ENCODE measurements at regions not wholly inside any gene's neighbourhood (a gene's known extent, or its start where the extent isn't known, plus 50 kb on each side); places are given as distances from the start of the nearest gene placed in this dataset.

DNA sequence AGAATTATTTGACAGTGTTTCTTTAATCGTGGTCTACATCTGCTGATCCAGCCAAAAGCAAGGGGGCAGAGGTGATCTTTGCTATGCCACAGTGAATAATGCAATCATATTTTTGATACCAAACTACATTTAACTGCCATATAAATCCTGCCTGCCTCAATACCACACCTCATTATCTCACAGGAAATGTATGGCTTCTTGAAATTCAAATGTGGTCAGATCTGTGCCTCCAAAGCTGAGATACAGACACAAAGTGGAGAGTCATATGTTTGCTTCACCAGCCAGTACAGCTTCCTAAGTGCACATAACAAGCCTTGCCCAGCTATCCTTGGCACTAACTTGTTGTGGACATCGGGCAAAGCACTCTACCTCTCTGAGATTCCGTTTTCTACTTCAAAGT, 250.0 kb upstream of the NFIA start (continued):
- TF ChIP-seq, protein P1, sequence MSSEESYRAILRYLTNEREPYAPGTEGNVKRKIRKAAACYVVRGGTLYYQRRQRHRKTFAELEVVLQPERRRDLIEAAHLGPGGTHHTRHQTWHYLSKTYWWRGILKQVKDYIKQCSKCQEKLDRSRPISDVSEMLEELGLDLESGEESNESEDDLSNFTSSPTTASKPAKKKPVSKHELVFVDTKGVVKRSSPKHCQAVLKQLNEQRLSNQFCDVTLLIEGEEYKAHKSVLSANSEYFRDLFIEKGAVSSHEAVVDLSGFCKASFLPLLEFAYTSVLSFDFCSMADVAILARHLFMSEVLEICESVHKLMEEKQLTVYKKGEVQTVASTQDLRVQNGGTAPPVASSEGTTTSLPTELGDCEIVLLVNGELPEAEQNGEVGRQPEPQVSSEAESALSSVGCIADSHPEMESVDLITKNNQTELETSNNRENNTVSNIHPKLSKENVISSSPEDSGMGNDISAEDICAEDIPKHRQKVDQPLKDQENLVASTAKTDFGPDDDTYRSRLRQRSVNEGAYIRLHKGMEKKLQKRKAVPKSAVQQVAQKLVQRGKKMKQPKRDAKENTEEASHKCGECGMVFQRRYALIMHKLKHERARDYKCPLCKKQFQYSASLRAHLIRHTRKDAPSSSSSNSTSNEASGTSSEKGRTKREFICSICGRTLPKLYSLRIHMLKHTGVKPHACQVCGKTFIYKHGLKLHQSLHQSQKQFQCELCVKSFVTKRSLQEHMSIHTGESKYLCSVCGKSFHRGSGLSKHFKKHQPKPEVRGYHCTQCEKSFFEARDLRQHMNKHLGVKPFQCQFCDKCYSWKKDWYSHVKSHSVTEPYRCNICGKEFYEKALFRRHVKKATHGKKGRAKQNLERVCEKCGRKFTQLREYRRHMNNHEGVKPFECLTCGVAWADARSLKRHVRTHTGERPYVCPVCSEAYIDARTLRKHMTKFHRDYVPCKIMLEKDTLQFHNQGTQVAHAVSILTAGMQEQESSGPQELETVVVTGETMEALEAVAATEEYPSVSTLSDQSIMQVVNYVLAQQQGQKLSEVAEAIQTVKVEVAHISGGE (tag by site-specific recombination; conservative IDR thresholded peaks at IDR 0.05; ENCODE audit: low read depth): no peak
- no peak for TF ChIP-seq ZNF473 (tag by site-specific recombination; IDR thresholded peaks at IDR 0.05)
- no peak for TF ChIP-seq ZSCAN5A (tag by site-specific recombination; IDR thresholded peaks at IDR 0.05)
- no peak for TF ChIP-seq ZNF777 (tag by site-specific recombination; IDR thresholded peaks at IDR 0.05; ENCODE audit: borderline replicate concordance)
- TF ChIP-seq ZNF302 (tag by site-specific recombination; IDR thresholded peaks at IDR 0.05; ENCODE audit: low read depth): no peak
- no peak for TF ChIP-seq TRIM28 (IDR thresholded peaks at IDR 0.05; ENCODE audit: borderline replicate concordance, low read length)
- TF ChIP-seq ZNF223 (tag by site-specific recombination; IDR thresholded peaks at IDR 0.05): no peak
- TF ChIP-seq ZNF112 (tag by site-specific recombination; IDR thresholded peaks at IDR 0.05): no peak
- TF ChIP-seq, protein P2, sequence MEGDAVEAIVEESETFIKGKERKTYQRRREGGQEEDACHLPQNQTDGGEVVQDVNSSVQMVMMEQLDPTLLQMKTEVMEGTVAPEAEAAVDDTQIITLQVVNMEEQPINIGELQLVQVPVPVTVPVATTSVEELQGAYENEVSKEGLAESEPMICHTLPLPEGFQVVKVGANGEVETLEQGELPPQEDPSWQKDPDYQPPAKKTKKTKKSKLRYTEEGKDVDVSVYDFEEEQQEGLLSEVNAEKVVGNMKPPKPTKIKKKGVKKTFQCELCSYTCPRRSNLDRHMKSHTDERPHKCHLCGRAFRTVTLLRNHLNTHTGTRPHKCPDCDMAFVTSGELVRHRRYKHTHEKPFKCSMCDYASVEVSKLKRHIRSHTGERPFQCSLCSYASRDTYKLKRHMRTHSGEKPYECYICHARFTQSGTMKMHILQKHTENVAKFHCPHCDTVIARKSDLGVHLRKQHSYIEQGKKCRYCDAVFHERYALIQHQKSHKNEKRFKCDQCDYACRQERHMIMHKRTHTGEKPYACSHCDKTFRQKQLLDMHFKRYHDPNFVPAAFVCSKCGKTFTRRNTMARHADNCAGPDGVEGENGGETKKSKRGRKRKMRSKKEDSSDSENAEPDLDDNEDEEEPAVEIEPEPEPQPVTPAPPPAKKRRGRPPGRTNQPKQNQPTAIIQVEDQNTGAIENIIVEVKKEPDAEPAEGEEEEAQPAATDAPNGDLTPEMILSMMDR (tag by site-specific recombination; IDR thresholded peaks at IDR 0.05): no peak
- TF ChIP-seq, protein P3, sequence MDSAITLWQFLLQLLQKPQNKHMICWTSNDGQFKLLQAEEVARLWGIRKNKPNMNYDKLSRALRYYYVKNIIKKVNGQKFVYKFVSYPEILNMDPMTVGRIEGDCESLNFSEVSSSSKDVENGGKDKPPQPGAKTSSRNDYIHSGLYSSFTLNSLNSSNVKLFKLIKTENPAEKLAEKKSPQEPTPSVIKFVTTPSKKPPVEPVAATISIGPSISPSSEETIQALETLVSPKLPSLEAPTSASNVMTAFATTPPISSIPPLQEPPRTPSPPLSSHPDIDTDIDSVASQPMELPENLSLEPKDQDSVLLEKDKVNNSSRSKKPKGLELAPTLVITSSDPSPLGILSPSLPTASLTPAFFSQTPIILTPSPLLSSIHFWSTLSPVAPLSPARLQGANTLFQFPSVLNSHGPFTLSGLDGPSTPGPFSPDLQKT (IDR thresholded peaks at IDR 0.05; ENCODE audit: borderline replicate concordance, low read depth, low read length): no peak
- no peak for TF ChIP-seq ZNF211 (tag by site-specific recombination; IDR thresholded peaks at IDR 0.05; ENCODE audit: low read depth)

GRCh38 chr1:60831780-60832179, 250.6 kb upstream of the NFIA start:
- POLR2A ChIA-PET: no interaction called here
- H3K27ac ChIP-seq (ENCODE audit: extremely low read depth, low read depth, low read length): no peak overlapping the region
- no peaks in the 10 kb centered on the region for H3K36me3 ChIP-seq (ENCODE audit: control insufficient read depth in 2 of 2, insufficient read depth in 1 of 2, low read length in 2 of 2)
- H3K9me3 ChIP-seq (ENCODE audit: control insufficient read depth, insufficient read depth, low read depth, low read length): no peaks in the 10 kb centered on the region
- TF ChIP-seq ZNF280C (tag by site-specific recombination; IDR thresholded peaks at IDR 0.05): no peak
- TF ChIP-seq OSR2 (tag by site-specific recombination; IDR thresholded peaks at IDR 0.05): no peak
- no peak for TF ChIP-seq ZNF777 (tag by site-specific recombination; IDR thresholded peaks at IDR 0.05; ENCODE audit: borderline replicate concordance)
- TF ChIP-seq, protein P3 (IDR thresholded peaks at IDR 0.05; ENCODE audit: borderline replicate concordance, low read depth, low read length): no peak
- no peak for TF ChIP-seq ZNF585B (tag by site-specific recombination; IDR thresholded peaks at IDR 0.05)
- no peak for TF ChIP-seq ZNF560 (tag by site-specific recombination; IDR thresholded peaks at IDR 0.05; ENCODE audit: borderline replicate concordance)
- TF ChIP-seq IKZF3 (tag by site-specific recombination; IDR thresholded peaks at IDR 0.05): no peak
- no peak for TF ChIP-seq ZNF830 (tag by site-specific recombination; IDR thresholded peaks at IDR 0.05; ENCODE audit: low read depth)
- TF ChIP-seq ZNF670 (tag by site-specific recombination; IDR thresholded peaks at IDR 0.05; ENCODE audit: low read depth): no peak
- H3K4me1 ChIP-seq (ENCODE audit: control insufficient read depth, insufficient read depth, low read length): no peaks in the 10 kb centered on the region
- no peak overlapping the region for H3K4me3 ChIP-seq (ENCODE audit: low read depth, low read length)
- CTCF ChIA-PET: no interaction called here

All from HEK293 (cell line).